ENCODE measurements at regions not wholly inside any gene's neighbourhood (a gene's known extent, or its start where the extent isn't known, plus 50 kb on each side); places are given as distances from the start of the nearest gene placed in this dataset.

DNA sequence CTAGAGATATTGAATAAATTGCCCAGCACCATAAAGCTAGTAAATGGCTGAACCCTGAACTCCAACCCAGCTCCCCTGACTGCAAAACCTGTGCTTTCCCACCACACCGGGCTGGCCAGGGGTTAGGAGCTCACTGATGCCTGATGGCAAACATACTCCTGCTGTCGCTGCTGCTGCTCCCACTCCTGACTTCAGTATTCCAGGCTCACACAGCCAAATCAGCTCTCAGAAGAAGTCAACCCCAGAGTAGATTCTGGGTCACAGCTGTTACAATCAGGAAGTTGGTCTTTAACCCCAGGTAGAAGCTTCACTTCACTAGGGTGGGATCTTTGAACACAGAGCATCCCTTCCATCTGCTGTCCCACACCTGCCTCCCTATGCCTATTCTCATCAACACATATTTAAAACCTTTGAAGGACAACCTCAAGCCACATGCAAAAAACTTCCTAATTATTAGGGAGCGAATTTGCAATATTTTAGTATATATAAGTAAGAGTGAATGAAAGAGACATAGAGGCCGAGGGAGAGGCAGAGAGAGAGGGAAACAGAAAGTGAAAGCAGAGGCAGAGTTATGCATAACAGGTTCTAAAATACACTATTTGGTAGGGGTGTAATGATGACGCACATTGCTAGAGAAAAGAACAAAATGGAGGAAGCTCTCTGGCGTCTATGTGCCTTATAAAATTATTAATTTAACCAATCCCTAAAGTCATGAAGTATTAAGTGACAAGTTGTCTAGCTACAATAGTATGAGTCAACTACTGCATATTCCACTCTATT lies 99.4 kb upstream of the SERP2 start:
- Histone ChIP-seq H3K36me3 (ENCODE audit: control insufficient read depth in 2 of 2, insufficient read depth in 2 of 2, low read length in 1 of 2) (no peaks in the 10 kb centered on the region), H2AFZ (ENCODE audit: control insufficient read depth, low read depth, low read length) (peak overlapping the region; percentile 90), H4K20me1 (ENCODE audit: control insufficient read depth, insufficient read depth) (no peaks in the 10 kb centered on the region), H3K4me3 (0 out of 2 replicates have a peak overlapping the region, but pooled peaks have one; percentile 25), H3K9me3 (replicated peaks; ENCODE audit: control insufficient read depth, insufficient read depth, low read length) (no peaks in the 10 kb centered on the region), H3K4me2 (ENCODE audit: control insufficient read depth, insufficient read depth) (peak overlapping the region; percentile 53), H3K27ac (ENCODE audit: control insufficient read depth, insufficient read depth) (no peak overlapping the region), H3K4me1 (ENCODE audit: control insufficient read depth, insufficient read depth, low read length) (peaks cover 4% of the 10 kb centered on the region; the same call in 1 of the 2 replicates), H3K9ac (ENCODE audit: control insufficient read depth, insufficient read depth, low read length) (no peak overlapping the region), H3K79me2 (ENCODE audit: control insufficient read depth, insufficient read depth, low read length) (no peaks in the 10 kb centered on the region), H3K27me3 (replicated peaks in 1 of 2; ENCODE audit: control insufficient read depth in 2 of 2, insufficient read depth in 2 of 2, low read length in 1 of 2) (no peaks in the 10 kb centered on the region)
- intact Hi-C loops (cut with micrococcal nuclease; ENCODE audit: unreplicated experiment), result no loop called here
- 33% methylated on average over 6 of the region's 6 CpGs for WGBS (ENCODE audit: insufficient coverage, insufficient replicate concordance, low lambda C conversion rate, missing lambda C conversion rate)
- no TSS peak for BruUV-seq (replicated peaks)
- ChIA-PET RAD21 (ENCODE audit: unreplicated experiment) (no interaction called here), CTCF (no interaction called here), POLR2A (no interaction called here), SMC1A (ENCODE audit: uncharacterized antibody, unreplicated experiment) (no interaction called here)
- in situ Hi-C loops (cut with MboI), result no loop called here
- FAIRE-seq (no peak), DNase-seq (ENCODE audit: low read depth, low spot score) (no peak), ATAC-seq (peak; percentile 96)
- TF ChIP-seq ETV6 (conservative IDR thresholded peaks at IDR 0.05 in 1 of 2, IDR thresholded peaks at IDR 0.05 in 1 of 2; ENCODE audit: borderline replicate concordance in 1 of 2, low read depth in 1 of 2) (no peak), SP1 (IDR thresholded peaks at IDR 0.05; ENCODE audit: low read depth, low read length) (no peak), ZSCAN29 (IDR thresholded peaks at IDR 0.05) (no peak), POU2F2 (IDR thresholded peaks at IDR 0.05; ENCODE audit: borderline replicate concordance, low read depth, low read length) (peak; percentile 36; the same call in 1 of the 3 replicates), CREM (IDR thresholded peaks at IDR 0.05; ENCODE audit: low read depth) (peak; percentile 52; the same call in 1 of the 2 replicates), ZNF622 (IDR thresholded peaks at IDR 0.05) (no peak), RELA (IDR thresholded peaks at IDR 0.05; ENCODE audit: borderline replicate concordance, partially characterized antibody) (no peak), RFX5 (IDR thresholded peaks at IDR 0.05; ENCODE audit: low read depth, low read length) (no peak), EGR1 (IDR thresholded peaks at IDR 0.05; ENCODE audit: borderline replicate concordance in 1 of 2, low read depth in 2 of 2, low read length in 2 of 2) (no peak), NBN (IDR thresholded peaks at IDR 0.05) (no peak), SREBF1 (IDR thresholded peaks at IDR 0.05; ENCODE audit: low read length) (no peak), ESRRA (IDR thresholded peaks at IDR 0.05; ENCODE audit: low read length) (no peak), SPI1 (IDR thresholded peaks at IDR 0.05; ENCODE audit: borderline replicate concordance, insufficient read depth, low read depth, low read length) (no peak), ZNF207 (IDR thresholded peaks at IDR 0.05; ENCODE audit: borderline replicate concordance) (no peak), YY1 (IDR thresholded peaks at IDR 0.05; ENCODE audit: low read depth, low read length) (no peak), STAT1 (conservative IDR thresholded peaks at IDR 0.05) (no peak), POLR2AphosphoS2 (IDR thresholded peaks at IDR 0.05; ENCODE audit: low read depth, low read length) (no peak), EED (IDR thresholded peaks at IDR 0.05; ENCODE audit: low read depth) (no peak), CBX3 (IDR thresholded peaks at IDR 0.05; ENCODE audit: borderline replicate concordance, low read depth) (no peak), KDM1A (IDR thresholded peaks at IDR 0.05; ENCODE audit: borderline replicate concordance) (no peak), MYC (IDR thresholded peaks at IDR 0.05; ENCODE audit: insufficient read depth, insufficient read length, insufficient replicate concordance, low read length, severe bottlenecking) (no peak), SRF (IDR thresholded peaks at IDR 0.05; ENCODE audit: low read depth in 2 of 2, low read length in 2 of 2) (no peak), MTA3 (IDR thresholded peaks at IDR 0.05; ENCODE audit: borderline replicate concordance, low read length) (no peak), ATF7 (IDR thresholded peaks at IDR 0.05; ENCODE audit: low read depth) (peak; percentile 39; the same call in 1 of the 2 replicates), EP300 (IDR thresholded peaks at IDR 0.05; ENCODE audit: borderline replicate concordance in 1 of 2, control insufficient read depth in 1 of 2, low read depth in 2 of 2, low read length in 2 of 2) (peak in 1 of 2 experiments; percentile 16; a peak in 1 of 4 replicates), MEF2A (IDR thresholded peaks at IDR 0.05; ENCODE audit: insufficient read depth, low read depth, low read length) (no peak)
- TF ChIP-seq, protein P1, sequence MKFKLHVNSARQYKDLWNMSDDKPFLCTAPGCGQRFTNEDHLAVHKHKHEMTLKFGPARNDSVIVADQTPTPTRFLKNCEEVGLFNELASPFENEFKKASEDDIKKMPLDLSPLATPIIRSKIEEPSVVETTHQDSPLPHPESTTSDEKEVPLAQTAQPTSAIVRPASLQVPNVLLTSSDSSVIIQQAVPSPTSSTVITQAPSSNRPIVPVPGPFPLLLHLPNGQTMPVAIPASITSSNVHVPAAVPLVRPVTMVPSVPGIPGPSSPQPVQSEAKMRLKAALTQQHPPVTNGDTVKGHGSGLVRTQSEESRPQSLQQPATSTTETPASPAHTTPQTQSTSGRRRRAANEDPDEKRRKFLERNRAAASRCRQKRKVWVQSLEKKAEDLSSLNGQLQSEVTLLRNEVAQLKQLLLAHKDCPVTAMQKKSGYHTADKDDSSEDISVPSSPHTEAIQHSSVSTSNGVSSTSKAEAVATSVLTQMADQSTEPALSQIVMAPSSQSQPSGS (IDR thresholded peaks at IDR 0.05; ENCODE audit: low read length), result no peak

Measured in GM12878 (cell line).